HG02571 (cell line): ENCODE measurements at regions not wholly inside any gene's neighbourhood (a gene's known extent, or its start where the extent isn't known, plus 50 kb on each side); places are given as distances from the start of the nearest gene placed in this dataset.

ENCODE experiments used
- ATAC-seq: cut with Tn5 transposase; IDR thresholded peaks from one replicate; pipeline ENCODE4 v1.9.1; 2021; ENCODE audit warnings: mild to moderate bottlenecking, moderate library complexity; ENCODE audit not compliant: unreplicated experiment

- no peak for ATAC-seq
These were observed 80.8 kb upstream of the CLNK start for GRCh38 chr4:10765386-10765785.

DNA sequence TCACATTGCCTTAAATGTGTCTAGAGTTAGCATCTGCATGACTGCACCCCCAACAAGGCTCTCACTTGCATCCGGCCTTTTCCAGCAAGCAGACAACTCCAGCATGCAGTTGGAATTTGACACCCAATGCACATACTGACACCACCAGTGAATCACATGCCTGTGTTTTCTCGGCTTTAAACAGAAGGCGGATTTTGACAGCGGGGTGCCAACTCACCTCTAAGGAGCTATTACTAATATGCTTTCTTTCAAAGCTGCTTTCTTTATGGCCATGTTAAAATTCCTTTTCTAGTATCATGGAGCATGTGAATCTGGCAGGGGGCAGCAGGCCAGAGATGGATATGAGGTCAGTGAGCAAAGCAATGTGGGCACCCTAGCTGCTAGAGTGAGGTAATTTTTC, 78.0 kb upstream of the CLNK start:
- ATAC-seq: no peak

GRCh38 chr4:10761903-10762302, 77.3 kb upstream of the CLNK start:
- no peak for ATAC-seq

DNA sequence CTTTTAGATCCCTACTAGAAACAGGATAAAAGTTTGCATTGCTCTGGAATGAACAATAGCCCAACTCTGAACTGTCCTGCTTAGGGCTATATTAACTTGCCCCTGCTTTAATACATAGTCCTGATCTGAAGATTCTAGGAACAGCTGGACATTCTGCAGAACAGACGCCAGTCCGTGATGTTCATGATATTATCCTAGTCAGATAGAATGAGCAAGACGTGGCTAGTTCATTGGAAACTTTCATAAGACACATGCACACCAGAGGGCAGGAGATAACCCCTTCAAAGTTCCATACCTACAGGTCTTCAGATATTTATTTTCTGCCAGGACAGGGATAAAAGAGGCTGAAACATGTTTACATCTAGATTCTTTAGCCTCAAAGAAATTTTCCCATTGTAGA, 75.5 kb upstream of the CLNK start:
- ATAC-seq: no peak

DNA sequence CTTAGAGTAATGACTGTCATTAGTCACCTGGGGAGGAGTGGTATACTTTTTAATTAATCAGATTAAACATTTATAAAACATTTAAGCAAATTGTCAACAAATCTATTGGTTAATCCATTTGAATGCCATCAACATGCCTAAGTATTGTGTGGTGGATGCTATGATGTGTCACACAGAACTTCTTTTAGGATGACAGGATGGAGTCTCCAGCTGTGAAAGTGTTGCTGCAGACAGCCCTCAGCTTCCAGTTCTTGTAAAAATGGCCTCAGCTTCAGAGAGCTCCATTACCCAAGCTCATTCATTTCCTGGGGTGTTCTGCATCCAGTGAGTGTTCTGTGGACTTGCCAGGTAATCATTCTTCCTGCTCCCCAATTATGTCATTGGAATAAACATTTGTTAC, 74.3 kb upstream of the CLNK start:
- ATAC-seq: no peak

- no peak for ATAC-seq
These were observed 69.4 kb upstream of the CLNK start for GRCh38 chr4:10753856-10754402.

GRCh38 chr4:10753336-10753735, 68.8 kb upstream of the CLNK start:
- no peak for ATAC-seq

GRCh38 chr4:10750714-10751113, 66.1 kb upstream of the CLNK start:
- ATAC-seq: no peak

- peak; percentile 43 for ATAC-seq
These were observed 62.6 kb upstream of the CLNK start for GRCh38 chr4:10747186-10747585.

DNA sequence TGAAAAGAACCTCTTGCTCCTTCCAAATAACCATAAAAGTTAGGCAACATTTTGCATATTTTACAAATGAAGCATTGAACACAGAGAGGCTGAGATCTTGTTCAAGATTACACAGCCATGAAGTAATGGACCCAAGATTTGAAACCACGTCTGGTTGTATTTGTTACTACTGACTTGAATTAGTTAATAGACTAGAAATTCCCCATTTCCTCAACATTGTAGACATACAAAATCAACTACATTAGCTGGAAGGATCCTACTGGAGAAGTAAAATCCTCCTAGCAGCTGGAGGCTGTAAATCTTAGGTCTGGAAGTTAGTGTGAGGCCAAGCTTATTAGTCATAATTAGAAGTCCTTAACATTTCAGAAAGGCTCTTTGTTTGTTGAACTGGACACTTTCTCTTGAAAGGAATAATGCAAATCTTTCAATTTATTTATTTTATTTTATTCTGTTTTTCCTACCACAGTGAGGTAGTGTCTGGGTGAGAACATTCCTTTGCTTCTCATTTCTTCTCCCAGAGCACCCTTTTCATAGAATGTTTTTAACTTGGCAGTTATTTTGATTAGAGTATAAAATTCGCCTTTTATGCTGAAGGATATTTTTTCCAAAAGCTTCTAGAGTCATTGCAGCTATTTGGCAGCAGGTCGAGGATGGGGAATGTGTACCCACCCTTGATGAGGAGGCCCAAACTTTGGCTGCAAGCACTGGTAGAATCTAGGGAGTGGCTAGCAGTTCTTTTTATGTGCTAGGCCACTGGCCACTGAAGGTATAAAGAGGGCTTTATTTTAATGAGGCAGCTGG, 62.0 kb upstream of the CLNK start:
- no peak for ATAC-seq

- ATAC-seq: peak; percentile 59
These were observed 58.8 kb upstream of the CLNK start for GRCh38 chr4:10743357-10743756.

DNA sequence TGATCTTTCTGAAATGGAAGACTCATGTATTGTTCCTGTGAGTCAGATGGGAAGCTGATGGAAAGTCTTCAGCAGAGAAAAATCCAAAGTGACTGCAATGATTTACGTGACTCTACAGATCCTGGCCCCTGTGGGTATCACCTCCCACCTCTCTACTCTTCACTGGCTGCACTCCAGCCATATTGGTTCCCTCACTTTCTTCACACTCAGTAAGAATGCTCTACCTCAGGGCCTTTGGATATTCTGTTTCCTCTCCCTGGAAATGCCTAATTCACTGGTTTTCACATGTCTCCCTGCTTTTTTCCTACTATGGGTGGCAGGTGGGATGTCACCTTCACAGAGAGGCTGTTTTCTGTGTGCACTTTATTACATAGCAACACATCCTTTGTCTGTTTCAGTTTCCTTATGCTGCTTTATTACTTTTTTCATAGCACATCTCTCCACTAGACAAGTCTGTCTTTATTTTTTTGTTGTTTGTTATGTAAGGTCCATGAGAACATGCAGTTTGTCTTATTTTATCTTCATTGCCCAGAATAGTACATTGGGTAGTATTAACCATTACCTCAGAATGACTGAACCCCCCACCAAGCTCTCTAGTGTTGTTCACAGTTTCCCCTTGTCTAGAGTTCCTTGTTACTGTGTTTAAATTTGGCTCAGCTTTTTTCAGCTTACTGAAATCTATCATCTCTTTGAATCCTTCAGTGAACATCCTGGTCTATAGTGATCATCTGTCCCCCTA, 57.6 kb upstream of the CLNK start:
- no peak for ATAC-seq

GRCh38 chr4:10740891-10741620, 56.5 kb upstream of the CLNK start:
- no peak for ATAC-seq

DNA sequence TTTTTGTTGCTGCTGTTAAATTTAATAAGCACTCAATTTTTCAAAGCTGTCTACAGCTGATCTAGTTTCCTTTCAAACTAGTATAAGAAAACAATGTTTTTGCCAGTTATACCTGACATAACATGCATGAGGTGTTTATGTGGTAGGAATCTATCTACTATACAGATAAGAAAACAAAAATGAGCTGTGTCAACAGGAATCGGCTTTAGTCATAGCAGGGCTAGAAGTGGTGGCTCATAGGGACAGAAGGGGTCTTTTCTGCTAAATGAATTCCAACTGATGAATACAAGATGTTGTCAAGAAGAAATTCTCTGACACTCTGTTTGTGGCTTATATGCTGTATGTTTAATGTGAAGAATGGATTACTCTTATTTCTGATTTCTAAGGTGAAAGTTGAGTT, 55.7 kb upstream of the CLNK start:
- no peak for ATAC-seq

DNA sequence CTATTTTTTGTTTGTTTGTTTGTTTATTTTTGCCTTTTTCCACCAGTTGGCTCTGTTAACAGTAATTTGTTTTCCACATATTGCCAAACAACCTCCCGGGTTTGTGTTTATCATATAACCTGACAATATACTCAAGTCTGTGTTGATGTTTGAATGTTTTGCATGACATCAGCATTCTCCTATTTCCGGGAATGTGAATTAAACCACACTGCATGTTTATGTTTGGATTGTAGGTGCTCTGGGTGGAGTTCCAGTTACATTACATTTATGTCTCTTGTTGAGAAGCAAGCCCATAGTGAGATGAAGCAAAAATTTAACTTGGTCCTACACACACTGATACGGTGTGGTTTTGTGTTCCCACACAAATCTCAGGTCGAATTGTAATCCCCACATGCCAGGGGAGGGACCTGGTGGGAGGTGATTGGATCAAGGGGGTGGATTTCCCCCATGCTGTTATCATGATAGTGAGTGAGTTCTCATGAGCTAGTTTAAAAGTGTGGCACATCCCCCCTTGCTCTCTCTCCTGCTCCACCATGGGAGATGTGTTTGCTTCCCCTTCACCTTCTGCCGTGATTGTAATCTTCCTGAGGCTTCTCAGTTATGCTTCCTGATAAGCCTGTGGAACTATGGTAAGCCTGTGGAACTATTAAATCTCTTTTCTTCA, 54.4 kb upstream of the CLNK start:
- no peak for ATAC-seq

DNA sequence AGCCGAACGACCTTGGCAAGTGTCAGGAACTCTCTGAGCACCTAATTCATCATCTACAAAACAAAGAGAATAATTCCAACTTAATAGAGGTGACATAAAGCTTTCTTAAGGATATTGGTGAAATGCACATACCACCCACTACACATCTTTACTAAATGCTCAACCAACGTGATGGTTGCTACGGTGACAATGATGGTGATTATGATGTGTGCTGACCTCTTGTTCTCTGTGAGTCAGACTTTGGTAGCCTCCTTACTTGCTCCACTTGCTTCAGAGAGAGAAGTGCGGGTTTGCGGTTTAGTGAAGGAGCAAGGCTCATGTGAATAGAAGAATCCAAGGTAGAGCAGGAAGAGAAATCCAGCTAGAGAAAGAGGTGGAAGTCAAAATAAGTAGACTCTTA, 52.8 kb upstream of the CLNK start:
- no peak for ATAC-seq

DNA sequence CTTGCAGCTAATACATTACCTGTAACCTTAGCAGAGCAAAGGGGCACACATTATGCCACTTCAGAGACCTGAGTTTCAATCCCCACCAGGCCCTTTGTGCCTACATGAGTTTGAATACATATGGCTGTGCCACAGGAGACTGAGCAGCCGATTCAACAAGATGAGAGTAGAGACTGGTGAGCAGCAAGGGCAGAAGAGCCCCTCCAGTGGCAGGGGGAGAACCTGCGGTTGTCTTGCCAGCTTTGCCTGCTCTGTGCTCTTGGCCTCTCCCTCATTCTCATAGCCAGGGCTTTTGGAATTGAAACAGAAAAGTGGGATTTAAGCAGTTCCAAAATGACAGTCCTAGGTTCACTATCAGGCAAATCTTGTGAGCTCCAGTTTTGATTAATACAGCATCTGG, 52.3 kb upstream of the CLNK start:
- no peak for ATAC-seq

DNA sequence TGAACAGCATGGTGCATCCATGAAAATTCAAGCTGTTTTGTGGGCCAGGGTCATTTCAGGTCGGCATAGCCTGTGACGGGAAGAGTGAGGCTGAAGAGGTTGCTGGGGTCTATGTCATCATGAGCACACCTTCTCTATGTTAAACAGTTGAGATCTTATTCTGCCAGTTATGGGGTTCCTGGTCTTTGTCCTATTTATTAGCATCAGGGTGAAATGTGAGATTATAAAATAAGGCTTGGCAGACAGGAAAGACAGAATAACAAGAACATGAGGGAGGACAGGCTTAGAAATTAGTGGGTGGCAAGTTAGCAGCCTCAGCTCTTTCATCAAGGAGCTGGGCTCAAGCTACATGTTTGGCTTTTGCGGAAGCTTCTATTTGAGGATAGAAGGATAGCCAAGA, 51.7 kb upstream of the CLNK start:
- no peak for ATAC-seq

- no peak for ATAC-seq
These were observed 50.1 kb upstream of the CLNK start for GRCh38 chr4:10734697-10735096.
